ENCODE measurements at regions not wholly inside any gene's neighbourhood (a gene's known extent, or its start where the extent isn't known, plus 50 kb on each side); places are given as distances from the start of the nearest gene placed in this dataset.
A peak's percentile ranks its signal among the peaks of the same experiment; 100 is the strongest.

DNA sequence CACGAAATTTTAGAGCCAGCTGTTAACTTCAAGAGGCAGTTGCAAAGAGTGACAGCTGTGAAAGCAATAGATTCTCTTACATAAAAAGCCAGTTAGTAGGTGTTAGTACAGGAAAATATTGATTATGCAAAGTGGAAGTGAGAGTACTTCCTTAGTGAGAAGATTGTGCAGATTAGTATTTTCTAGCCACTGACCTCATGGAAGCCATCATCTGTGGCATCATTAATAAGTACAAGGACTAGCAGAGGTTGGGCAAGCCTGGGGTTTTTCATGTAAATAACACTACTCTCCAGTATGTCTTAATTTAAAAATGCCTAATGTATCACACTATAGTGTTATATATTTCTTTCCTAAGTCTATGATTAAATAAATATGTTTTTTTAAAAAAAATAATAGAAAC lies 166.2 kb upstream of the DTNA start:
- no peaks in the 10 kb centered on the region for H3K27me3 ChIP-seq (replicated peaks in 1 of 2; ENCODE audit: control insufficient read depth in 2 of 2, insufficient read depth in 2 of 2, low read length in 1 of 2)
- no peak overlapping the region for H3K27ac ChIP-seq (ENCODE audit: control insufficient read depth, insufficient read depth)
- no TSS peak for BruUV-seq (replicated peaks)
- no peaks in the 10 kb centered on the region for H3K9me3 ChIP-seq (replicated peaks; ENCODE audit: control insufficient read depth, insufficient read depth, low read length)
- no peak for TF ChIP-seq LARP7 (IDR thresholded peaks at IDR 0.05)
- no peak for TF ChIP-seq HDGF (IDR thresholded peaks at IDR 0.05)
- TF ChIP-seq, protein P1, sequence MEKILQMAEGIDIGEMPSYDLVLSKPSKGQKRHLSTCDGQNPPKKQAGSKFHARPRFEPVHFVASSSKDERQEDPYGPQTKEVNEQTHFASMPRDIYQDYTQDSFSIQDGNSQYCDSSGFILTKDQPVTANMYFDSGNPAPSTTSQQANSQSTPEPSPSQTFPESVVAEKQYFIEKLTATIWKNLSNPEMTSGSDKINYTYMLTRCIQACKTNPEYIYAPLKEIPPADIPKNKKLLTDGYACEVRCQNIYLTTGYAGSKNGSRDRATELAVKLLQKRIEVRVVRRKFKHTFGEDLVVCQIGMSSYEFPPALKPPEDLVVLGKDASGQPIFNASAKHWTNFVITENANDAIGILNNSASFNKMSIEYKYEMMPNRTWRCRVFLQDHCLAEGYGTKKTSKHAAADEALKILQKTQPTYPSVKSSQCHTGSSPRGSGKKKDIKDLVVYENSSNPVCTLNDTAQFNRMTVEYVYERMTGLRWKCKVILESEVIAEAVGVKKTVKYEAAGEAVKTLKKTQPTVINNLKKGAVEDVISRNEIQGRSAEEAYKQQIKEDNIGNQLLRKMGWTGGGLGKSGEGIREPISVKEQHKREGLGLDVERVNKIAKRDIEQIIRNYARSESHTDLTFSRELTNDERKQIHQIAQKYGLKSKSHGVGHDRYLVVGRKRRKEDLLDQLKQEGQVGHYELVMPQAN (conservative IDR thresholded peaks at IDR 0.05): no peak
- TF ChIP-seq KLF5 (IDR thresholded peaks at IDR 0.05; ENCODE audit: partially characterized antibody): no peak
- TF ChIP-seq, protein P2, sequence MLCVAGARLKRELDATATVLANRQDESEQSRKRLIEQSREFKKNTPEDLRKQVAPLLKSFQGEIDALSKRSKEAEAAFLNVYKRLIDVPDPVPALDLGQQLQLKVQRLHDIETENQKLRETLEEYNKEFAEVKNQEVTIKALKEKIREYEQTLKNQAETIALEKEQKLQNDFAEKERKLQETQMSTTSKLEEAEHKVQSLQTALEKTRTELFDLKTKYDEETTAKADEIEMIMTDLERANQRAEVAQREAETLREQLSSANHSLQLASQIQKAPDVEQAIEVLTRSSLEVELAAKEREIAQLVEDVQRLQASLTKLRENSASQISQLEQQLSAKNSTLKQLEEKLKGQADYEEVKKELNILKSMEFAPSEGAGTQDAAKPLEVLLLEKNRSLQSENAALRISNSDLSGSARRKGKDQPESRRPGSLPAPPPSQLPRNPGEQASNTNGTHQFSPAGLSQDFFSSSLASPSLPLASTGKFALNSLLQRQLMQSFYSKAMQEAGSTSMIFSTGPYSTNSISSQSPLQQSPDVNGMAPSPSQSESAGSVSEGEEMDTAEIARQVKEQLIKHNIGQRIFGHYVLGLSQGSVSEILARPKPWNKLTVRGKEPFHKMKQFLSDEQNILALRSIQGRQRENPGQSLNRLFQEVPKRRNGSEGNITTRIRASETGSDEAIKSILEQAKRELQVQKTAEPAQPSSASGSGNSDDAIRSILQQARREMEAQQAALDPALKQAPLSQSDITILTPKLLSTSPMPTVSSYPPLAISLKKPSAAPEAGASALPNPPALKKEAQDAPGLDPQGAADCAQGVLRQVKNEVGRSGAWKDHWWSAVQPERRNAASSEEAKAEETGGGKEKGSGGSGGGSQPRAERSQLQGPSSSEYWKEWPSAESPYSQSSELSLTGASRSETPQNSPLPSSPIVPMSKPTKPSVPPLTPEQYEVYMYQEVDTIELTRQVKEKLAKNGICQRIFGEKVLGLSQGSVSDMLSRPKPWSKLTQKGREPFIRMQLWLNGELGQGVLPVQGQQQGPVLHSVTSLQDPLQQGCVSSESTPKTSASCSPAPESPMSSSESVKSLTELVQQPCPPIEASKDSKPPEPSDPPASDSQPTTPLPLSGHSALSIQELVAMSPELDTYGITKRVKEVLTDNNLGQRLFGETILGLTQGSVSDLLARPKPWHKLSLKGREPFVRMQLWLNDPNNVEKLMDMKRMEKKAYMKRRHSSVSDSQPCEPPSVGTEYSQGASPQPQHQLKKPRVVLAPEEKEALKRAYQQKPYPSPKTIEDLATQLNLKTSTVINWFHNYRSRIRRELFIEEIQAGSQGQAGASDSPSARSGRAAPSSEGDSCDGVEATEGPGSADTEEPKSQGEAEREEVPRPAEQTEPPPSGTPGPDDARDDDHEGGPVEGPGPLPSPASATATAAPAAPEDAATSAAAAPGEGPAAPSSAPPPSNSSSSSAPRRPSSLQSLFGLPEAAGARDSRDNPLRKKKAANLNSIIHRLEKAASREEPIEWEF (IDR thresholded peaks at IDR 0.05; ENCODE audit: insufficient replicate concordance, low read depth, low read length): no peak
- no peak for TF ChIP-seq NFYA (IDR thresholded peaks at IDR 0.05; ENCODE audit: borderline replicate concordance, low read depth, low read length)
- no peak for TF ChIP-seq HDAC2 (IDR thresholded peaks at IDR 0.05)
- TF ChIP-seq NFYB (IDR thresholded peaks at IDR 0.05; ENCODE audit: insufficient read depth, low read depth, low read length): no peak
- TF ChIP-seq ZNF274 (IDR thresholded peaks at IDR 0.05; ENCODE audit: insufficient read depth, insufficient read length): no peak
- no peak for TF ChIP-seq ATF7 (IDR thresholded peaks at IDR 0.05; ENCODE audit: low read depth)
- TF ChIP-seq, protein P3, sequence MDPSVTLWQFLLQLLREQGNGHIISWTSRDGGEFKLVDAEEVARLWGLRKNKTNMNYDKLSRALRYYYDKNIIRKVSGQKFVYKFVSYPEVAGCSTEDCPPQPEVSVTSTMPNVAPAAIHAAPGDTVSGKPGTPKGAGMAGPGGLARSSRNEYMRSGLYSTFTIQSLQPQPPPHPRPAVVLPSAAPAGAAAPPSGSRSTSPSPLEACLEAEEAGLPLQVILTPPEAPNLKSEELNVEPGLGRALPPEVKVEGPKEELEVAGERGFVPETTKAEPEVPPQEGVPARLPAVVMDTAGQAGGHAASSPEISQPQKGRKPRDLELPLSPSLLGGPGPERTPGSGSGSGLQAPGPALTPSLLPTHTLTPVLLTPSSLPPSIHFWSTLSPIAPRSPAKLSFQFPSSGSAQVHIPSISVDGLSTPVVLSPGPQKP (IDR thresholded peaks at IDR 0.05; ENCODE audit: low read depth, low read length): no peak
- TF ChIP-seq SP1 (IDR thresholded peaks at IDR 0.05; ENCODE audit: low read depth, low read length): no peak
- H3K9ac ChIP-seq (ENCODE audit: control insufficient read depth, insufficient read depth, low read length): no peak overlapping the region
- intact Hi-C loops (cut with micrococcal nuclease; ENCODE audit: unreplicated experiment) (no loop called here), in situ Hi-C loops (cut with MboI) (no loop called here)
- ATAC-seq (peak; percentile 58), DNase-seq (ENCODE audit: low read depth, low spot score) (no peak), FAIRE-seq (no peak)
- RAD21 ChIA-PET (ENCODE audit: unreplicated experiment): interaction anchor here (1.3 to 1.6 kb wide), 2 partner anchors 13 to 34 kb away, joined by 3 to 9 read pairs; no protein-coding TSS in a partner anchor
- no peaks in the 10 kb centered on the region for H3K4me1 ChIP-seq (ENCODE audit: control insufficient read depth, insufficient read depth, low read length)
- POLR2A ChIA-PET: no interaction called here
- CTCF ChIA-PET: interaction anchor here (0.9 to 1.2 kb wide), 2 partner anchors 9 to 36 kb away, joined by 3 read pairs; no protein-coding TSS in a partner anchor
- SMC1A ChIA-PET (ENCODE audit: uncharacterized antibody, unreplicated experiment): interaction anchor here (1.0 to 2.5 kb wide), 6 partner anchors 11 to 102 kb away, joined by 3 to 11 read pairs (median 4); no protein-coding TSS in a partner anchor
- H2AFZ ChIP-seq (ENCODE audit: control insufficient read depth, low read depth, low read length): no peak overlapping the region
- no peak overlapping the region for H3K4me3 ChIP-seq
- no peak overlapping the region for H3K4me2 ChIP-seq (ENCODE audit: control insufficient read depth, insufficient read depth)
- 0% methylated on average over 1 of the region's 1 CpG for WGBS (ENCODE audit: insufficient coverage, insufficient replicate concordance, low lambda C conversion rate, missing lambda C conversion rate)
- no peaks in the 10 kb centered on the region for H3K36me3 ChIP-seq (ENCODE audit: control insufficient read depth in 2 of 2, insufficient read depth in 2 of 2, low read length in 1 of 2)
- H3K79me2 ChIP-seq (ENCODE audit: control insufficient read depth, insufficient read depth, low read length): no peaks in the 10 kb centered on the region
- H4K20me1 ChIP-seq (ENCODE audit: control insufficient read depth, insufficient read depth): no peaks in the 10 kb centered on the region

All from GM12878 (cell line).